ENCODE measurements at regions not wholly inside any gene's neighbourhood (a gene's known extent, or its start where the extent isn't known, plus 50 kb on each side); places are given as distances from the start of the nearest gene placed in this dataset.
"Not testable (repeated sequence)": the region's sequence is repeated elsewhere in the genome, so short reads cannot be mapped to it uniquely, and the experiment has no call there.

DNA sequence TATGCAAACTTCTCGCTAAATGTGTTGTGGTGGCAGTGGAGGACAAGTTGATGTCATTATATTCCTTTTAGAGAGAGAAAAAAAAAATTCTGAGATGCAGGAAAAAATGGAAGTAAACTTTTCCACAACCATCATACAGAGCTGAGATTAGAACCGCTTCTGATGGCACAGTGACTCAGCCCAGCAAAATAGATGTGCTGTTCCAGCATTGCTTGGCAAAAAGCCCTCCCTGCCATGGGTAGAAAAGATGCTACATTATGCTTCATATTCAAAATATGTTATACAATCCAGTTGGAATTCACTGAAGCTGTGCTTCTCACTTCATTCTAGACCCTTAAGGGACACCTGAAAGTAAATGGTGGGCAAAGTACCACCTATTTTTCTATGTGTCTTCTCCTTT lies 1047.6 kb upstream of the FANCL start:
- DNase-seq, result no peak

DNA sequence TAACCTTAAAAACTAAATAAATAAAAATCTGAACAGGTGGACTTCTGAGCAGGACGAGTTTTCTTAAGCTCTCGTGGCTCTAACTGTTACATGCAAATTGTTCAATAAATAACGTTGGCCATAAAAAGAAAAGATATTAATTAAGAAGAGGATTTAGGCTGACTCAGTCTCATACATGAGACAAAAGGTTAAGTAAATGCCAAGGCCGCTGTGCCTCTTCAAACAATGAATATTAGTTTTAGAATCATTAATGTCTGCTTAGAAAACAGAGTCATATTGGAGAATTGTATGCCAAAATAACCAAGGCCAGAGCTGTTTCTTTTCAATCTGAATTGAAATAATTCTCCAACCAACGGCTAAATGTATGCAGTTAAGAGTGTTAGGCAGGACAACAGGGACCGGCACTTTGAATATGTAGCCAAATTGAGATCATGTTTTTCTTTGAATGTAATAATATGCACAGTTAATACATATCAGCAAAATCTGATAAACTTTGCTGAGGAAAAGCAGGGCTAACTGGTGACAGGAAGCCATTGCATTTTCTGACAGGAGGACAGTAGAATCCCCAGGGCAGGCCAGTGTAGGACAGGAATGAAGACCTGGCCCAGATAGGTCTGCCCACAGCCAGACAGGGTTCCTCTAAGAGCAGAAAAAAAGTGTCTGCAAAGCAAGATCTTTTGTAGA lies 1041.4 kb upstream of the FANCL start:
- DNase-seq, result no peak

DNA sequence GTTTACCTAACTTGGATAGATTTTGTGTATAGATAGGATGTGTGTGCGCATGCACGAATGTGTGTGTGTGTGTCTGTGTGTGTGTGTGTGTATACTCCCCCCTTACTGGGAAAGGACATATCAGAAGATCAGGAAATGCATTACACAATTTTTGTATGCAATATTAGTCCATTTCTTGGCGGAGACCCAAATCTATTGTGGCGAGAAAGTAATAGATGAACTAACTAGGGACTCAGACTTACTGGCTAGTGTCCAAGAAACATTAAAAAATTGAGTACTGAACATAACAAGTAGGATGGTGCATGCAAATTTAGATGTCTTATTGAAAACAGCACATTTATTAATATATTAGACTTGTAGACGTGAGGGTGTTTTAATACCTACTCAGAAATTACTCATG lies 1036.5 kb upstream of the FANCL start:
- DNase-seq, result no peak

DNA sequence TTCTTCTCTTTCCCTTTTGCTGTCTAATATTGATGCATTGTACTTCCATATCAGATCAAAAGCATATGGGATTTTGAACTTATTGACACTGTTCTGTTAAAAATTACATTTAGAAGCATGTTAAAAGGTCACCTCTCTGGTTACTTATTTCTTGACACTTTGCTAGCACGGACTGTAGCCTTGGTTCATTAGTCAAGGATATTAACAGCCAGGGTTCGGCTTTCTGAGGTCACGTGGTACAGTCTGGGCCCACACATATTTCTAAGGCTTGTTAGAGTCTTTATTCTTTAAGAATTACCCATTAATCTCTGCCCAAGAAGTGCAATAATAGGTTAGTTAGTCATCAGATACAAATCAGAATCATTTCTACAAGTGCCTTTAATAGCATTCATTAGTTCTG lies 1035.8 kb upstream of the FANCL start:
- no peak for DNase-seq

- peak in 1 of 2 donors; percentile 1 for DNase-seq
These were observed 1034.9 kb upstream of the FANCL start for GRCh38 chr2:59276033-59276432.

DNA sequence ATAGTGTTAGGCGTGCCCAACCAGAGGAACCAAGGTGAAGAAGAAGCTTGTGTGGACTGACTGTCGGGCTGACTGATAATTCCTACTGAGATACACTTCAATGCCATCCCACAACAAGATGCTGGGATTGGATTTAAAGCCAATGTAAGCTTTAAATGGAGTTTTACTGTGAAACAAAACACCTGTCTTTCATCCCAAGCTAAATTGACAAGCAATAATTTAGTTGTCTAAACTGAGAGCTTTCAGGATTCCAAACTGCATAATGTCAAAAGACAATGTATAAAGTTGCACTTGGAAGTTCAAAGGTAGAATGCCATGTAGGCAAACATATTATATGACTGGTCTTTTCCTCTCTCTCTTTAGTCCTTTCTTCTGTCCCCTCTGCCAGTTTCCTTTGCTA lies 1025.3 kb upstream of the FANCL start:
- DNase-seq, result no peak

GRCh38 chr2:59259913-59260312 lies 1018.8 kb upstream of the FANCL start:
- no peak for DNase-seq

- no peak for DNase-seq
These were observed 1015.2 kb upstream of the FANCL start for GRCh38 chr2:59256290-59256689.

DNA sequence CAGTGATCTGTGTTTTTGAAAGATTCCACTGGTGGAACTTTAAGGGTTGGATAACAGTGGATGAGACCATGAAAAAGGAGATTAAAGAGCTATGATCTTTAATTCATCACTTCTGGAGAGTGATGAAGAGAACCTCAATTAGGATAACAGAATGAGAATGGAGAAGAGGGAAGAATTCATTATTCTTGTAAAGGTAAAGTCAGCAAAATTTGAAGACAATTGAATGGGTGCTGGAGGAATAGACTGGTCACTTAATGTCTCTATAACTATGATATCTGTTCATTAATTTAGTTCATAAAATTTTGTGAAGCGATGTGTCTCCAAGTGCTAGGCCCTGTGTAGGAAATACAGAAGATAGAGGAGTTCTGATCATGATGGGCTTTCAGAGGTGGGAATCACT lies 1013.2 kb upstream of the FANCL start:
- no peak for DNase-seq

GRCh38 chr2:59250307-59250677 lies 1009.2 kb upstream of the FANCL start:
- DNase-seq, result no peak

DNA sequence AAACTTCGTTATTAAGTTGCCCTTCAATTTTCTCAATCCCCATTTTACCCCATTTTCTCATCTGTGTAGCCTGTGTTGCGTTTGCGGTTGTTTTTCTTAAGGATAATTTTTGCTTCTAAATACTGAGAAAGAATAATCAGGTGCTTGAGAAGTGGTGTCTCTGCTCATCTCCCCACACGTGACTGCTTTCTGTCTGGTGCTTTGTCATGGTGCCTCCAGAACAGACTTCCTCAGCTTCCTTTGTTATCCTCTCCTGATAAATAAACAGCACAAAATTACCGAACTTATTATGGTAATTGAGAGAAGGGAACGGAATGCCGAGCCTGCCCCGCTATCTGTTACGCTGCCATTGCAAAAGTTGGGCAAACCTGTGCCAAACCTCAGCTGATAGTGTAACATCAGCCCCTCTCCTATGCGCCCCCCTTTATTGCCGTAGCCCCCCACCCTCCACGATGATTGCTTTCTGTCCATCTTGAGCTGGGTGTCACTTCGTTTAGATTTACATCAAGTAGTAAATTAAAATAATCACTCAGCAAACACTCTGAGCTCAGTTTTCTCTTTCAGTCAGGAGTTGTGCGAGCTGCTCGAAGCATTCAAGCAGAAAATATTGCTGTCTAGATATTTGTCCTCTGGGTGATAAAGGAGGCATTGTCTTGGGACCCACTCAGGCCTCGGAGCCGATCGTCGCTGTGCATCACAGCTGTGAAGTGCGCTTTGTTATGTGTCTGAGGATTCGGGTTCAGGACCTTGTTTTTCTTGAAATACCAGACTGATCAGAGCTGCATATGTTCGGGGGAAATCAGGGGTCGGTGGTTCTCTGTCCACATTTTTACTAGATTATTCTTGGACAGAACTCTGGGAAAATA lies 1008.5 kb upstream of the FANCL start:
- no peak for DNase-seq

DNA sequence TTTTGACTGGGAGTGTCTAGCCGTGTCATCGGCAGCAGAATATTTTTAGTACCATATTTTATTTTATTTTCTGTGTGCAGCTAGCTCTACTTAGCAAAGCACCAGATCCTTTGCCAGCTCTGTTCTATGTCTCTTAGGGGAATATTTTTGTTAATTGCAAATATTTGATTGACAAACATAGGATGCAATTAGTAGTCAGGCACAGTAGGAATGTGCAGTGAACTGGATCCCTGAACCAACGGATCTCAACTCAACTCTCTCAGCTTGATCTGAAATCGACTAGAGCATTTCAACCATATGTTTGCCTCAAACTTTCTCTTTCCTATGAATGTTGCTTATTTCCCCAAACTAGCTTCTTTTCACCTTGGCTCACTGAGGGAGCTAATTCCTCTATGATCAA lies 998.0 kb upstream of the FANCL start:
- DNase-seq, result no peak

GRCh38 chr2:59237311-59237710 lies 996.2 kb upstream of the FANCL start:
- no peak for DNase-seq

- DNase-seq, result no peak
These were observed 995.6 kb upstream of the FANCL start for GRCh38 chr2:59236723-59237122.

DNA sequence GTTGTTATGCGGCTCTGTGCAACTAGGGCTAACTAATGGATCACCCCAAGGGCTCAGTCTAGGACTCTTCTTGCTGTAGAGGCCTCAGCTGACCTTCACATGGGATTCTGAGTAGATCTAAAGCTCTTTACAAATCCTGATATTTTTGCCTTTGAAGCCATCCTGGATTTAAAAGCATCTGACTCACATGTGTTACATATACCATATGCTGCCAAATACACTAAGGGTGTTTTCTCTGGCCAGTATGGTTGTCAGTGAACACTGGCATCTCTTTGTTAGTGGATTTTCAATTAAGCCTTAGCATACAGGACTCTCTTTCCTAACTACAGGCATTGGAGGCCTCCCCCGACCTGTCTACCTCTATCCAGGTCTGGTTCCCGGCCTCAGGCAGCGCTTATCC lies 992.8 kb upstream of the FANCL start:
- DNase-seq, result no peak

- no peak for DNase-seq
These were observed 992.3 kb upstream of the FANCL start for GRCh38 chr2:59233448-59233847.

- DNase-seq, result no peak
These were observed 991.5 kb upstream of the FANCL start for GRCh38 chr2:59232394-59233165.

GRCh38 chr2:59226362-59226761 lies 985.2 kb upstream of the FANCL start:
- not testable (repeated sequence) for DNase-seq

- no peak for DNase-seq
These were observed 982.6 kb upstream of the FANCL start for GRCh38 chr2:59223742-59224141.

DNA sequence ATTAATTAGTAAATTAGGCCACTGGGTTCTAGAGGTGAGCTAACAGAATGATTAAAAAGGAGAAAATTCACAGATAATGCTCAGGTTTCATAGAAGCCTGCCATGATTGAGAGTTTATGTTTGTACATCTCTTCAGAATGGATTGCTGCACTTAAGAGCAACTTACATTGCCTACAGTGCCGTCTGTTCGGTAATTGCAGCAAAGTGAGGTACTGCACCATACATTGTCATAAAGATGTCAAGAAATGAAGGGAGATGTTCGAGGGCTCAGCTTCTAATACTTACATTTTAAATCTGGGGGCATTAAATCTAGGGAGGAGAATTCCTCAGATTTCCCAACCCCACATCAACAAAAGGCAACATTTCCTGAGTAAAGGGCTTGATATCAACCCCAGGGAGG lies 976.2 kb upstream of the FANCL start:
- DNase-seq, result no peak

GRCh38 chr2:59206361-59206760 lies 965.2 kb upstream of the FANCL start:
- no peak for DNase-seq

GRCh38 chr2:59204040-59204439 lies 962.9 kb upstream of the FANCL start:
- DNase-seq, result no peak

GRCh38 chr2:59196491-59196890 lies 955.4 kb upstream of the FANCL start:
- DNase-seq, result no peak

DNA sequence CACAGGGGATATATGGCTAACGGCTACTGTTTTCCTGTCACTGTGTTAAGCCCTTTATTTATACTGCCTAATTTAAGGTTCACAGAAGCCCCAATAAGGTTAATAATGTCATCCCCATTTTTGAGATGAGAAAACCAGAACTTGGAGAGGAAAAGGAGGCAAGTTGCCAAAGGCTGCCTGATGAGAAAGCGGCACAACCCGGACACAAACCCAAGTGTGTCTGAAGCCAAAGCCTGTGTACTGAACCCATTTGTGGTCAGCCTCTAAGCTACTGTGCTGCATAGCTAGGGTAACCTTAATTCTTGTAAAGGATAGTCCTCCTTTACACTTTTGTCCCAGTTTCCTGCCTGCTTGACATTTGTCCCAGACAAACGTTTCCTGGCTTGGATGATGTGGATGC lies 954.7 kb upstream of the FANCL start:
- DNase-seq, result no peak
